ENCODE measurements at regions not wholly inside any gene's neighbourhood (a gene's known extent, or its start where the extent isn't known, plus 50 kb on each side); places are given as distances from the start of the nearest gene placed in this dataset.

DNA sequence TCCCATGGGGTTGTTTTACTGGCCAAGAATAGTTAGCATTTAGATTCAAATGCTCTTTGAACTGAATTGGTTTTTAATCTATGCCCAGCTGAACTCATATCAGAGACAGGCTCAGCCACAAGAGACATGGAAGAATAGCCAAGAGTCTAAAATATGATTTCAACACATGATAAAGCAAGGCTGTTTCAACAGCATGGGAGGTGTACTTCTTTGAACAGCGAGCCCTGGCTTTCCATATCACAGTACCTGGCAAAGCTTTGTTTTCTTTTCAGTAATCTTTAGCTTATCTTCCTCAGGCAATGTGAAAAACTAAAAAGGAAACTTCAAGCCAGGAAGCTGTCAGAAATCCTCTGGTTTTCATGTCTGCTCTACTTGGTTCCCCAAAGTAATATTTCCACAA is 413.6 kb upstream of the ADAMTS9 start:
- RAD21 ChIA-PET (ENCODE audit: low non-redundant PET in 1 of 2, low total read pairs in 2 of 2, uncharacterized antibody in 2 of 2, unreplicated experiment in 2 of 2) = no interaction called here
- H3K9me2 ChIP-seq (ENCODE audit: insufficient read depth) = no peaks in the 10 kb centered on the region; the same call in 1 of the 2 replicates
- H2AFZ ChIP-seq (ENCODE audit: low read depth, low read length, poor library complexity, severe bottlenecking) = no peak overlapping the region
- no peaks in the 10 kb centered on the region for H3K79me2 ChIP-seq (ENCODE audit: insufficient read depth, low read length)
- CTCF ChIA-PET = no interaction called here
- no peaks in the 10 kb centered on the region; the same call in 1 of the 2 replicates for H3K27me3 ChIP-seq (ENCODE audit: insufficient read depth, low read length)
- no peaks in the 10 kb centered on the region for H3K9me3 ChIP-seq (ENCODE audit: control insufficient read depth in 1 of 2, insufficient read depth in 1 of 2, low read depth in 1 of 2, low read length in 2 of 2)
- no peak overlapping the region for H3K4me3 ChIP-seq (replicated peaks in 1 of 2; ENCODE audit: low read depth in 1 of 2, low read length in 2 of 2)
- TF ChIP-seq CEBPB (IDR thresholded peaks at IDR 0.05; ENCODE audit: low read depth) (no peak), SRF (IDR thresholded peaks at IDR 0.05; ENCODE audit: low read depth) (no peak), RAD21 (IDR thresholded peaks at IDR 0.05; ENCODE audit: low read depth) (no peak), FOSL1 (IDR thresholded peaks at IDR 0.05; ENCODE audit: low read depth) (no peak), SIN3A (IDR thresholded peaks at IDR 0.05; ENCODE audit: low read depth) (no peak), CBX3 (IDR thresholded peaks at IDR 0.05; ENCODE audit: low read depth) (no peak), EZH2 (IDR thresholded peaks at IDR 0.05) (no peak), POLR2AphosphoS5 (IDR thresholded peaks at IDR 0.05; ENCODE audit: low read depth, low read length) (no peak), EGR1 (IDR thresholded peaks at IDR 0.05; ENCODE audit: low read depth) (no peak), TCF7L2 (IDR thresholded peaks at IDR 0.05; ENCODE audit: borderline replicate concordance, extremely low read depth, insufficient read depth, insufficient read length) (no peak), ELF1 (IDR thresholded peaks at IDR 0.05; ENCODE audit: borderline replicate concordance, low read depth) (no peak), SP1 (IDR thresholded peaks at IDR 0.05; ENCODE audit: low read depth) (no peak), YY1 (IDR thresholded peaks at IDR 0.05; ENCODE audit: extremely low read depth, insufficient replicate concordance, low read depth, low read length) (no peak), JUND (IDR thresholded peaks at IDR 0.05) (no peak)
- TF ChIP-seq, protein P1, sequence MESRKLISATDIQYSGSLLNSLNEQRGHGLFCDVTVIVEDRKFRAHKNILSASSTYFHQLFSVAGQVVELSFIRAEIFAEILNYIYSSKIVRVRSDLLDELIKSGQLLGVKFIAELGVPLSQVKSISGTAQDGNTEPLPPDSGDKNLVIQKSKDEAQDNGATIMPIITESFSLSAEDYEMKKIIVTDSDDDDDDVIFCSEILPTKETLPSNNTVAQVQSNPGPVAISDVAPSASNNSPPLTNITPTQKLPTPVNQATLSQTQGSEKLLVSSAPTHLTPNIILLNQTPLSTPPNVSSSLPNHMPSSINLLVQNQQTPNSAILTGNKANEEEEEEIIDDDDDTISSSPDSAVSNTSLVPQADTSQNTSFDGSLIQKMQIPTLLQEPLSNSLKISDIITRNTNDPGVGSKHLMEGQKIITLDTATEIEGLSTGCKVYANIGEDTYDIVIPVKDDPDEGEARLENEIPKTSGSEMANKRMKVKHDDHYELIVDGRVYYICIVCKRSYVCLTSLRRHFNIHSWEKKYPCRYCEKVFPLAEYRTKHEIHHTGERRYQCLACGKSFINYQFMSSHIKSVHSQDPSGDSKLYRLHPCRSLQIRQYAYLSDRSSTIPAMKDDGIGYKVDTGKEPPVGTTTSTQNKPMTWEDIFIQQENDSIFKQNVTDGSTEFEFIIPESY (IDR thresholded peaks at IDR 0.05; ENCODE audit: extremely low read depth, insufficient replicate concordance, low read length) = no peak
- TF ChIP-seq, protein P2, sequence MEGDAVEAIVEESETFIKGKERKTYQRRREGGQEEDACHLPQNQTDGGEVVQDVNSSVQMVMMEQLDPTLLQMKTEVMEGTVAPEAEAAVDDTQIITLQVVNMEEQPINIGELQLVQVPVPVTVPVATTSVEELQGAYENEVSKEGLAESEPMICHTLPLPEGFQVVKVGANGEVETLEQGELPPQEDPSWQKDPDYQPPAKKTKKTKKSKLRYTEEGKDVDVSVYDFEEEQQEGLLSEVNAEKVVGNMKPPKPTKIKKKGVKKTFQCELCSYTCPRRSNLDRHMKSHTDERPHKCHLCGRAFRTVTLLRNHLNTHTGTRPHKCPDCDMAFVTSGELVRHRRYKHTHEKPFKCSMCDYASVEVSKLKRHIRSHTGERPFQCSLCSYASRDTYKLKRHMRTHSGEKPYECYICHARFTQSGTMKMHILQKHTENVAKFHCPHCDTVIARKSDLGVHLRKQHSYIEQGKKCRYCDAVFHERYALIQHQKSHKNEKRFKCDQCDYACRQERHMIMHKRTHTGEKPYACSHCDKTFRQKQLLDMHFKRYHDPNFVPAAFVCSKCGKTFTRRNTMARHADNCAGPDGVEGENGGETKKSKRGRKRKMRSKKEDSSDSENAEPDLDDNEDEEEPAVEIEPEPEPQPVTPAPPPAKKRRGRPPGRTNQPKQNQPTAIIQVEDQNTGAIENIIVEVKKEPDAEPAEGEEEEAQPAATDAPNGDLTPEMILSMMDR (IDR thresholded peaks at IDR 0.05 in 2 of 3, conservative IDR thresholded peaks at IDR 0.05 in 1 of 3; ENCODE audit: borderline replicate concordance in 1 of 3, insufficient read depth in 1 of 3, low read depth in 2 of 3, low read length in 2 of 3) = no peak
- TF ChIP-seq, protein P3, sequence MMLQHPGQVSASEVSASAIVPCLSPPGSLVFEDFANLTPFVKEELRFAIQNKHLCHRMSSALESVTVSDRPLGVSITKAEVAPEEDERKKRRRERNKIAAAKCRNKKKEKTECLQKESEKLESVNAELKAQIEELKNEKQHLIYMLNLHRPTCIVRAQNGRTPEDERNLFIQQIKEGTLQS (IDR thresholded peaks at IDR 0.05) = no peak
- TF ChIP-seq, protein P4, sequence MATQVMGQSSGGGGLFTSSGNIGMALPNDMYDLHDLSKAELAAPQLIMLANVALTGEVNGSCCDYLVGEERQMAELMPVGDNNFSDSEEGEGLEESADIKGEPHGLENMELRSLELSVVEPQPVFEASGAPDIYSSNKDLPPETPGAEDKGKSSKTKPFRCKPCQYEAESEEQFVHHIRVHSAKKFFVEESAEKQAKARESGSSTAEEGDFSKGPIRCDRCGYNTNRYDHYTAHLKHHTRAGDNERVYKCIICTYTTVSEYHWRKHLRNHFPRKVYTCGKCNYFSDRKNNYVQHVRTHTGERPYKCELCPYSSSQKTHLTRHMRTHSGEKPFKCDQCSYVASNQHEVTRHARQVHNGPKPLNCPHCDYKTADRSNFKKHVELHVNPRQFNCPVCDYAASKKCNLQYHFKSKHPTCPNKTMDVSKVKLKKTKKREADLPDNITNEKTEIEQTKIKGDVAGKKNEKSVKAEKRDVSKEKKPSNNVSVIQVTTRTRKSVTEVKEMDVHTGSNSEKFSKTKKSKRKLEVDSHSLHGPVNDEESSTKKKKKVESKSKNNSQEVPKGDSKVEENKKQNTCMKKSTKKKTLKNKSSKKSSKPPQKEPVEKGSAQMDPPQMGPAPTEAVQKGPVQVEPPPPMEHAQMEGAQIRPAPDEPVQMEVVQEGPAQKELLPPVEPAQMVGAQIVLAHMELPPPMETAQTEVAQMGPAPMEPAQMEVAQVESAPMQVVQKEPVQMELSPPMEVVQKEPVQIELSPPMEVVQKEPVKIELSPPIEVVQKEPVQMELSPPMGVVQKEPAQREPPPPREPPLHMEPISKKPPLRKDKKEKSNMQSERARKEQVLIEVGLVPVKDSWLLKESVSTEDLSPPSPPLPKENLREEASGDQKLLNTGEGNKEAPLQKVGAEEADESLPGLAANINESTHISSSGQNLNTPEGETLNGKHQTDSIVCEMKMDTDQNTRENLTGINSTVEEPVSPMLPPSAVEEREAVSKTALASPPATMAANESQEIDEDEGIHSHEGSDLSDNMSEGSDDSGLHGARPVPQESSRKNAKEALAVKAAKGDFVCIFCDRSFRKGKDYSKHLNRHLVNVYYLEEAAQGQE (IDR thresholded peaks at IDR 0.05; ENCODE audit: low read depth) = no peak
- H3K27ac ChIP-seq (ENCODE audit: low read depth, low read length) = no peak overlapping the region
- ATAC-seq = no peak
- no peaks in the 10 kb centered on the region for H3K36me3 ChIP-seq (ENCODE audit: control insufficient read depth in 1 of 2, insufficient read depth in 2 of 2, low read length in 2 of 2)
- H3K9ac ChIP-seq (ENCODE audit: low read length) = no peak overlapping the region
- intact Hi-C loops (cut with micrococcal nuclease) = no loop called here
- no TSS peak for BruUV-seq (replicated peaks)
- no peaks in the 10 kb centered on the region for H4K20me1 ChIP-seq (ENCODE audit: insufficient read depth)
- no peak for DNase-seq (ENCODE audit: low read depth, low spot score)
- POLR2A ChIA-PET = no interaction called here
- H3K4me1 ChIP-seq (ENCODE audit: control insufficient read depth in 1 of 2, insufficient read depth in 2 of 2, low read length in 2 of 2) = no peaks in the 10 kb centered on the region
- no peak overlapping the region for H3K4me2 ChIP-seq (ENCODE audit: low read length)
